SK-N-SH treated with all-trans-retinoic acid at 6 μM for 48 hours (cell line): ENCODE measurements at regions not wholly inside any gene's neighbourhood (a gene's known extent, or its start where the extent isn't known, plus 50 kb on each side); places are given as distances from the start of the nearest gene placed in this dataset.

Source experiments
- ATAC-seq: fragments of 200-7000 bp; cut with Tn5 transposase; 3 replicates; pipeline ENCODE4 v1.9.1; 2020; ENCODE audit warnings: mild to moderate bottlenecking, moderate library complexity
- ARNTL ChIP-seq: fragments of 450-650 bp; formaldehyde crosslinking; IDR thresholded peaks from 2 replicates; pipeline ENCODE4 v1.5.0; 2020; ENCODE audit warnings: low read depth, mild to moderate bottlenecking, moderate library complexity, borderline replicate concordance
- CREB5 ChIP-seq: fragments of 250-450 bp; sonication (Bioruptor Pico); IDR thresholded peaks from 2 replicates; pipeline ENCODE4 v1.5.1; 2020; ENCODE audit warnings: low read depth, mild to moderate bottlenecking, moderate library complexity
- CSDC2 ChIP-seq: fragments of 250-450 bp; sonication (Bioruptor Pico); IDR thresholded peaks from 2 replicates; pipeline ENCODE4 v1.5.0; 2020; ENCODE audit warnings: mild to moderate bottlenecking, moderate library complexity
- CSRNP3 ChIP-seq: fragments of 250-450 bp; sonication (Bioruptor Pico); IDR thresholded peaks from 2 replicates; pipeline ENCODE4 v1.5.1; 2021; ENCODE audit warnings: mild to moderate bottlenecking, moderate library complexity
- ESRRG ChIP-seq: fragments of 250-450 bp; sonication (Bioruptor Pico); IDR thresholded peaks from 2 replicates; pipeline ENCODE4 v1.6.1; 2021; ENCODE audit warnings: mild to moderate bottlenecking
- GLIS3 ChIP-seq: fragments of 250-450 bp; sonication (Bioruptor Pico); IDR thresholded peaks from 2 replicates; pipeline ENCODE4 v1.5.0; 2020; ENCODE audit warnings: mild to moderate bottlenecking, moderate library complexity
- ISL1 ChIP-seq: fragments of 250-450 bp; sonication (Bioruptor Pico); IDR thresholded peaks from 2 replicates; pipeline ENCODE4 v2.1.2; 2022; ENCODE audit warnings: mild to moderate bottlenecking, moderate library complexity
- PPARA ChIP-seq: fragments of 250-450 bp; sonication (Bioruptor Pico); IDR thresholded peaks from 2 replicates; pipeline ENCODE4 v1.5.0; 2020; ENCODE audit warnings: mild to moderate bottlenecking, borderline replicate concordance
- RARB ChIP-seq: fragments of 250-450 bp; sonication (Bioruptor Pico); IDR thresholded peaks from 2 replicates; pipeline ENCODE4 v1.8.0; 2021; ENCODE audit warnings: mild to moderate bottlenecking, moderate library complexity
- SNAI2 ChIP-seq: fragments of 250-450 bp; sonication (Bioruptor Pico); IDR thresholded peaks from 2 replicates; pipeline ENCODE4 v1.5.0; 2020; ENCODE audit warnings: mild to moderate bottlenecking, moderate library complexity
- TCF4 ChIP-seq: fragments of 250-450 bp; sonication (Bioruptor Pico); IDR thresholded peaks from 2 replicates; pipeline ENCODE4 v1.8.0; 2021; ENCODE audit warnings: mild to moderate bottlenecking, moderate library complexity, borderline replicate concordance
- TOX ChIP-seq: fragments of 250-450 bp; sonication (Bioruptor Pico); IDR thresholded peaks from 2 replicates; pipeline ENCODE4 v1.8.0; 2021; ENCODE audit warnings: mild to moderate bottlenecking, moderate library complexity, borderline replicate concordance
- ZC3H10 ChIP-seq: fragments of 250-450 bp; sonication (Bioruptor Pico); IDR thresholded peaks from 2 replicates; pipeline ENCODE4 v1.5.1; 2021; ENCODE audit warnings: mild to moderate bottlenecking, moderate library complexity
- ZFP3 ChIP-seq: fragments of 250-450 bp; sonication (Bioruptor Pico); IDR thresholded peaks from 2 replicates; pipeline ENCODE4 v1.5.0; 2020; ENCODE audit warnings: mild to moderate bottlenecking, moderate library complexity
- ZNF565 ChIP-seq: fragments of 450-650 bp; formaldehyde crosslinking; conservative IDR thresholded peaks from 2 replicates; pipeline ENCODE4 v1.5.0; 2020; ENCODE audit warnings: low read depth, mild to moderate bottlenecking, moderate library complexity
- ZNF70 ChIP-seq: fragments of 450-650 bp; formaldehyde crosslinking; IDR thresholded peaks from 2 replicates; pipeline ENCODE4 v1.5.0; 2020; ENCODE audit warnings: mild to moderate bottlenecking, moderate library complexity
- TF ChIP-seq, protein P1 (sequence below): fragments of 250-450 bp; sonication (Bioruptor Pico); IDR thresholded peaks from 2 replicates; pipeline ENCODE4 v1.8.0; 2020; ENCODE audit warnings: mild to moderate bottlenecking, moderate library complexity, borderline replicate concordance
- TF ChIP-seq, protein P2 (sequence below): fragments of 250-450 bp; sonication (Bioruptor Pico); IDR thresholded peaks from 2 replicates; pipeline ENCODE4 v1.8.0; 2021; ENCODE audit warnings: low read depth, mild to moderate bottlenecking, moderate library complexity, borderline replicate concordance
- TF ChIP-seq, protein P3 (sequence below): fragments of 250-450 bp; sonication (Bioruptor Pico); IDR thresholded peaks from 2 replicates; pipeline ENCODE4 v1.5.0; 2020; ENCODE audit warnings: mild to moderate bottlenecking, moderate library complexity

DNA sequence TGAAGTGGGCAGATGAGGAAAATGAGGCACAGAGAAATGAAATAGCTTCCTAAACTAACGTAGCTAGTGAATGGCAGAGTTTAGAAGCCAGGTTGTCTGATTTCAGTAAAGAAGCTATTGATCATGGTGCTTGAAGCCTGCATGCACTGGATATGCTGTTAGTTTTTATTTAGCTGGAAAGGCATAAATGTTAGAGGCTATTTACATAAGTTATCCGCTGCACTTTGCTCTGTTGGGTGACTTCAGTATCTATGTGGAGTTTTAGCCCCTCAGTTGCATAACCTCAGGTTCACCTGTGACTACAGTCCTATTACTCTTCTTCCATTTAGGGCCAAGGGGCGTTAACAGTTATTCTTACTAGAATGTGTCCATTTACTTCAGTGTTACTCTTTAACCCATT is 522.4 kb upstream of the RPS6KA3 start:
- ATAC-seq = no peak
- TF ChIP-seq SNAI2 (CRISPR knock-in tag) = no peak
- TF ChIP-seq CSRNP3 (CRISPR knock-in tag) = no peak
- TF ChIP-seq ZC3H10 (CRISPR knock-in tag) = no peak
- TF ChIP-seq ZFP3 (CRISPR knock-in tag) = no peak
- TF ChIP-seq, protein P1, sequence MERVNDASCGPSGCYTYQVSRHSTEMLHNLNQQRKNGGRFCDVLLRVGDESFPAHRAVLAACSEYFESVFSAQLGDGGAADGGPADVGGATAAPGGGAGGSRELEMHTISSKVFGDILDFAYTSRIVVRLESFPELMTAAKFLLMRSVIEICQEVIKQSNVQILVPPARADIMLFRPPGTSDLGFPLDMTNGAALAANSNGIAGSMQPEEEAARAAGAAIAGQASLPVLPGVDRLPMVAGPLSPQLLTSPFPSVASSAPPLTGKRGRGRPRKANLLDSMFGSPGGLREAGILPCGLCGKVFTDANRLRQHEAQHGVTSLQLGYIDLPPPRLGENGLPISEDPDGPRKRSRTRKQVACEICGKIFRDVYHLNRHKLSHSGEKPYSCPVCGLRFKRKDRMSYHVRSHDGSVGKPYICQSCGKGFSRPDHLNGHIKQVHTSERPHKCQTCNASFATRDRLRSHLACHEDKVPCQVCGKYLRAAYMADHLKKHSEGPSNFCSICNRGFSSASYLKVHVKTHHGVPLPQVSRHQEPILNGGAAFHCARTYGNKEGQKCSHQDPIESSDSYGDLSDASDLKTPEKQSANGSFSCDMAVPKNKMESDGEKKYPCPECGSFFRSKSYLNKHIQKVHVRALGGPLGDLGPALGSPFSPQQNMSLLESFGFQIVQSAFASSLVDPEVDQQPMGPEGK (CRISPR knock-in tag) = no peak
- TF ChIP-seq TCF4 = no peak
- TF ChIP-seq ARNTL (CRISPR knock-in tag) = no peak
- TF ChIP-seq CSDC2 (CRISPR knock-in tag) = no peak
- TF ChIP-seq ESRRG = no peak
- no peak for TF ChIP-seq PPARA
- no peak for TF ChIP-seq TOX (CRISPR knock-in tag)
- no peak for TF ChIP-seq RARB (CRISPR knock-in tag)
- TF ChIP-seq ZNF565 (CRISPR knock-in tag) = no peak
- TF ChIP-seq, protein P2, sequence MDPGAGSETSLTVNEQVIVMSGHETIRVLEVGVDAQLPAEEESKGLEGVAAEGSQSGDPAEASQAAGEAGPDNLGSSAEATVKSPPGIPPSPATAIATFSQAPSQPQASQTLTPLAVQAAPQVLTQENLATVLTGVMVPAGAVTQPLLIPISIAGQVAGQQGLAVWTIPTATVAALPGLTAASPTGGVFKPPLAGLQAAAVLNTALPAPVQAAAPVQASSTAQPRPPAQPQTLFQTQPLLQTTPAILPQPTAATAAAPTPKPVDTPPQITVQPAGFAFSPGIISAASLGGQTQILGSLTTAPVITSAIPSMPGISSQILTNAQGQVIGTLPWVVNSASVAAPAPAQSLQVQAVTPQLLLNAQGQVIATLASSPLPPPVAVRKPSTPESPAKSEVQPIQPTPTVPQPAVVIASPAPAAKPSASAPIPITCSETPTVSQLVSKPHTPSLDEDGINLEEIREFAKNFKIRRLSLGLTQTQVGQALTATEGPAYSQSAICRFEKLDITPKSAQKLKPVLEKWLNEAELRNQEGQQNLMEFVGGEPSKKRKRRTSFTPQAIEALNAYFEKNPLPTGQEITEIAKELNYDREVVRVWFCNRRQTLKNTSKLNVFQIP (CRISPR knock-in tag) = no peak
- no peak for TF ChIP-seq ISL1 (CRISPR knock-in tag)

DNA sequence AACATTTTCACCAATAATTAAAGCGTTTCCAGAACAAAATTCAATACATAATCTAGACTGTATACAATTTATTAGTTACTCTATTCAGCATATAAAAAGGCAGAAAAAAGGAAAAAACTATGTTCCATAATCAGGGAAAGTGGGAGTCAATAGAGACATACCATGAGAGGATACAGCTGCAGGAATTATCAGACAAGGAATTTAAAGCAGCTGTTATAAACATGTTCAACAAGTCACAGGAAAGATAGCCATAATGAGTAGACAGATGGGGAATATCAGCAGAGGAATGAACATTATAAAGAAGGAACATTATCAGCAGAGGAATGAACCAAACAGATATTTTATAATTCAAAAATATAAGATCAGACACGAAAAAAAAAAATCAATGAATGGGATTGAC is 500.6 kb upstream of the RPS6KA3 start:
- TF ChIP-seq, protein P2 (CRISPR knock-in tag) = no peak
- TF ChIP-seq, protein P1 (CRISPR knock-in tag) = no peak
- TF ChIP-seq ZFP3 (CRISPR knock-in tag) (no peak), TOX (CRISPR knock-in tag) (no peak), ZNF565 (CRISPR knock-in tag) (no peak), ARNTL (CRISPR knock-in tag) (no peak), ZNF70 (CRISPR knock-in tag) (no peak), TCF4 (no peak), ESRRG (no peak), ISL1 (CRISPR knock-in tag) (no peak)
- TF ChIP-seq, protein P3, sequence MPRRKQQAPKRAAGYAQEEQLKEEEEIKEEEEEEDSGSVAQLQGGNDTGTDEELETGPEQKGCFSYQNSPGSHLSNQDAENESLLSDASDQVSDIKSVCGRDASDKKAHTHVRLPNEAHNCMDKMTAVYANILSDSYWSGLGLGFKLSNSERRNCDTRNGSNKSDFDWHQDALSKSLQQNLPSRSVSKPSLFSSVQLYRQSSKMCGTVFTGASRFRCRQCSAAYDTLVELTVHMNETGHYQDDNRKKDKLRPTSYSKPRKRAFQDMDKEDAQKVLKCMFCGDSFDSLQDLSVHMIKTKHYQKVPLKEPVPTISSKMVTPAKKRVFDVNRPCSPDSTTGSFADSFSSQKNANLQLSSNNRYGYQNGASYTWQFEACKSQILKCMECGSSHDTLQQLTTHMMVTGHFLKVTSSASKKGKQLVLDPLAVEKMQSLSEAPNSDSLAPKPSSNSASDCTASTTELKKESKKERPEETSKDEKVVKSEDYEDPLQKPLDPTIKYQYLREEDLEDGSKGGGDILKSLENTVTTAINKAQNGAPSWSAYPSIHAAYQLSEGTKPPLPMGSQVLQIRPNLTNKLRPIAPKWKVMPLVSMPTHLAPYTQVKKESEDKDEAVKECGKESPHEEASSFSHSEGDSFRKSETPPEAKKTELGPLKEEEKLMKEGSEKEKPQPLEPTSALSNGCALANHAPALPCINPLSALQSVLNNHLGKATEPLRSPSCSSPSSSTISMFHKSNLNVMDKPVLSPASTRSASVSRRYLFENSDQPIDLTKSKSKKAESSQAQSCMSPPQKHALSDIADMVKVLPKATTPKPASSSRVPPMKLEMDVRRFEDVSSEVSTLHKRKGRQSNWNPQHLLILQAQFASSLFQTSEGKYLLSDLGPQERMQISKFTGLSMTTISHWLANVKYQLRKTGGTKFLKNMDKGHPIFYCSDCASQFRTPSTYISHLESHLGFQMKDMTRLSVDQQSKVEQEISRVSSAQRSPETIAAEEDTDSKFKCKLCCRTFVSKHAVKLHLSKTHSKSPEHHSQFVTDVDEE (CRISPR knock-in tag) = no peak
- no peak for ATAC-seq

DNA sequence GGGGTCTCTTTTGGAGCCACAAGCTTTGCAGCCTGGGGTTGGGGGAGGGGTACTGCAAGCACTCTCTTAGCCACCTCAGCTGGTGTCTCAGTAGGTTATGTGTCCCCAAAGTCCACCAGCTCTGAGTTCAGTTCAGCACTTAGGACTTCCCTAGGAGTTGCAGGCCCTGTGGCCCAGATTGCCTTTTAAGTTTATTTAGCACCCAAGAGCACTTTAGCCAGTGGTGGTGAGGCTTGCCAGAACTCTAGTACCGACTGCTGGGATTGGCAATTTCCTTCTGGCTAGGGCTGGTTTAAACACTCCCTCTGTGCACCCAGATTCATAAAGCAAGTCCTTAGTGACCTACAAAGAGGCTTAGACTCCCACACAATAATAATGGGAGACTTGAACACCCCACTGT is 489.9 kb upstream of the RPS6KA3 start:
- no peak for ATAC-seq
- TF ChIP-seq, protein P2 (CRISPR knock-in tag) = no peak
- TF ChIP-seq TCF4 (no peak), ESRRG (no peak), CSDC2 (CRISPR knock-in tag) (no peak), ZC3H10 (CRISPR knock-in tag) (no peak), ISL1 (CRISPR knock-in tag) (no peak), TOX (CRISPR knock-in tag) (no peak), CREB5 (no peak), SNAI2 (CRISPR knock-in tag) (no peak), PPARA (no peak), GLIS3 (CRISPR knock-in tag) (no peak)
- TF ChIP-seq, protein P1 (CRISPR knock-in tag) = no peak
